HUES64 (cell line): ENCODE measurements at regions not wholly inside any gene's neighbourhood (a gene's known extent, or its start where the extent isn't known, plus 50 kb on each side); places are given as distances from the start of the nearest gene placed in this dataset.

Experiments used
- H3K27ac ChIP-seq: 2 replicates; pipeline ENCODE4 v1.7.0; 2013; ENCODE audit warnings: low read depth, low read length, inconsistent platforms
- H3K27me3 ChIP-seq: 2 replicates; pipeline ENCODE4 v1.6.1; 2013; ENCODE audit warnings: mild to moderate bottlenecking, low read length; ENCODE audit not compliant: insufficient read depth
- H3K36me3 ChIP-seq: 2 replicates; pipeline ENCODE4 v1.6.1; 2013; ENCODE audit warnings: mild to moderate bottlenecking, low read length; ENCODE audit not compliant: insufficient read depth
- H3K4me1 ChIP-seq: 2 replicates; pipeline ENCODE4 v1.6.1; 2013; ENCODE audit warnings: mild to moderate bottlenecking, low read length, moderate library complexity; ENCODE audit not compliant: insufficient read depth
- H3K4me3 ChIP-seq: 2 replicates; pipeline ENCODE4 v1.5.1; 2013; ENCODE audit warnings: mild to moderate bottlenecking, low read length, moderate library complexity
- H3K9ac ChIP-seq: 2 replicates; pipeline ENCODE4 v1.6.1; 2013; ENCODE audit warnings: mild to moderate bottlenecking, low read depth, low read length
- H3K9me3 ChIP-seq: 2 replicates; pipeline ENCODE4 v1.6.1; 2013; ENCODE audit warnings: low read depth, low read length; ENCODE audit not compliant: insufficient read depth
- WGBS: fragments of 150-250, 120-280 bp; methylation state at CpG from one replicate; pipeline ENCODE4 v1.1.7; 2013; ENCODE audit warnings: missing lambda C conversion rate; 5-methylcytosine and 5-hydroxymethylcytosine counted together

GRCh38 chr1:229154811-229155210 lies 116.1 kb upstream of the RAB4A start:
- Histone ChIP-seq H3K9me3 (no peaks in the 10 kb centered on the region), H3K36me3 (no peaks in the 10 kb centered on the region), H3K9ac (no peak overlapping the region), H3K27me3 (no peaks in the 10 kb centered on the region), H3K27ac (no peak overlapping the region), H3K4me3 (no peak overlapping the region), H3K4me1 (peaks cover 6% of the 10 kb centered on the region; the same call in 1 of the 2 replicates)
- WGBS = 93% methylated on average over 3 of the region's 3 CpGs

GRCh38 chr1:229155472-229155871 lies 115.4 kb upstream of the RAB4A start:
- Histone ChIP-seq H3K9me3 (no peaks in the 10 kb centered on the region), H3K36me3 (no peaks in the 10 kb centered on the region), H3K9ac (no peak overlapping the region), H3K4me1 (peaks cover 6% of the 10 kb centered on the region; the same call in 1 of the 2 replicates), H3K4me3 (no peak overlapping the region), H3K27me3 (no peaks in the 10 kb centered on the region), H3K27ac (no peak overlapping the region)
- 93% methylated on average over 9 of the region's 9 CpGs for WGBS

- WGBS = 89% methylated on average over 3 of the region's 3 CpGs
- Histone ChIP-seq H3K4me1 (no peaks in the 10 kb centered on the region), H3K9ac (no peak overlapping the region), H3K27ac (no peak overlapping the region), H3K4me3 (no peak overlapping the region), H3K36me3 (no peaks in the 10 kb centered on the region), H3K27me3 (no peaks in the 10 kb centered on the region), H3K9me3 (no peaks in the 10 kb centered on the region)
These were observed 114.0 kb upstream of the RAB4A start for GRCh38 chr1:229156872-229157271.

- WGBS = 94% methylated on average over 4 of the region's 4 CpGs
- Histone ChIP-seq H3K9me3 (no peaks in the 10 kb centered on the region), H3K27ac (no peak overlapping the region), H3K27me3 (no peaks in the 10 kb centered on the region), H3K4me3 (no peak overlapping the region), H3K36me3 (no peaks in the 10 kb centered on the region), H3K9ac (no peak overlapping the region), H3K4me1 (no peaks in the 10 kb centered on the region)
These were observed 113.4 kb upstream of the RAB4A start for GRCh38 chr1:229157480-229157879.

- 83% methylated on average over 11 of the region's 11 CpGs for WGBS
- Histone ChIP-seq H3K27me3 (no peaks in the 10 kb centered on the region), H3K36me3 (no peaks in the 10 kb centered on the region), H3K9me3 (no peaks in the 10 kb centered on the region), H3K4me1 (peaks cover 5% of the 10 kb centered on the region; the same call in 1 of the 2 replicates), H3K27ac (no peak overlapping the region), H3K9ac (no peak overlapping the region), H3K4me3 (no peak overlapping the region)
These were observed 112.5 kb upstream of the RAB4A start for GRCh38 chr1:229158341-229158921.

- no peak overlapping the region for H3K9ac ChIP-seq
- H3K27me3 ChIP-seq = no peaks in the 10 kb centered on the region
- no peak overlapping the region for H3K4me3 ChIP-seq
- no peaks in the 10 kb centered on the region for H3K36me3 ChIP-seq
- 77% methylated on average over 4 of the region's 4 CpGs for WGBS
- no peaks in the 10 kb centered on the region for H3K9me3 ChIP-seq
- H3K4me1 ChIP-seq = peaks cover 5% of the 10 kb centered on the region; the same call in 1 of the 2 replicates
- no peak overlapping the region for H3K27ac ChIP-seq
These were observed 112.0 kb upstream of the RAB4A start for GRCh38 chr1:229158927-229159326.

GRCh38 chr1:229159668-229160544 lies 111.0 kb upstream of the RAB4A start:
- no peaks in the 10 kb centered on the region for H3K9me3 ChIP-seq
- H3K9ac ChIP-seq = no peak overlapping the region
- no peak overlapping the region for H3K4me3 ChIP-seq
- no peak overlapping the region for H3K27ac ChIP-seq
- H3K4me1 ChIP-seq = peaks cover 5% of the 10 kb centered on the region; the same call in 1 of the 2 replicates
- 91% methylated on average over 8 of the region's 8 CpGs for WGBS
- H3K36me3 ChIP-seq = no peaks in the 10 kb centered on the region
- no peaks in the 10 kb centered on the region for H3K27me3 ChIP-seq

- H3K4me3 ChIP-seq = no peak overlapping the region
- no peak overlapping the region for H3K9ac ChIP-seq
- no peak overlapping the region for H3K27ac ChIP-seq
- no peaks in the 10 kb centered on the region for H3K27me3 ChIP-seq
- H3K9me3 ChIP-seq = no peaks in the 10 kb centered on the region
- 95% methylated on average over 2 of the region's 2 CpGs for WGBS
- peaks cover 12% of the 10 kb centered on the region for H3K4me1 ChIP-seq
- no peaks in the 10 kb centered on the region for H3K36me3 ChIP-seq
These were observed 109.2 kb upstream of the RAB4A start for GRCh38 chr1:229161740-229162139.

- H3K36me3 ChIP-seq = no peaks in the 10 kb centered on the region
- no peaks in the 10 kb centered on the region for H3K27me3 ChIP-seq
- H3K4me1 ChIP-seq = peaks cover 12% of the 10 kb centered on the region
- H3K4me3 ChIP-seq = no peak overlapping the region
- no peaks in the 10 kb centered on the region for H3K9me3 ChIP-seq
- no peak overlapping the region for H3K27ac ChIP-seq
- 90% methylated on average over 10 of the region's 11 CpGs for WGBS
- no peak overlapping the region for H3K9ac ChIP-seq
These were observed 107.9 kb upstream of the RAB4A start for GRCh38 chr1:229162825-229163515.

GRCh38 chr1:229164348-229164747 lies 106.6 kb upstream of the RAB4A start:
- H3K27ac ChIP-seq = no peak overlapping the region
- no peaks in the 10 kb centered on the region for H3K27me3 ChIP-seq
- no peak overlapping the region for H3K4me3 ChIP-seq
- no peaks in the 10 kb centered on the region for H3K9me3 ChIP-seq
- H3K9ac ChIP-seq = no peak overlapping the region
- no peaks in the 10 kb centered on the region for H3K36me3 ChIP-seq
- WGBS = 82% methylated on average over 1 of the region's 1 CpG
- H3K4me1 ChIP-seq = peaks cover 12% of the 10 kb centered on the region
